Osteoblast (primary cell): ENCODE measurements at regions not wholly inside any gene's neighbourhood (a gene's known extent, or its start where the extent isn't known, plus 50 kb on each side); places are given as distances from the start of the nearest gene placed in this dataset.
"Not testable (repeated sequence)": the region's sequence is repeated elsewhere in the genome, so short reads cannot be mapped to it uniquely, and the experiment has no call there.

Source experiments
- DNase-seq: peaks from one replicate; pipeline ENCODE4 v3.0.0; 2011; ENCODE audit warnings: low spot score, mixed read lengths; ENCODE audit not compliant: insufficient read length; ENCODE audit errors: missing footprints
- H2AFZ ChIP-seq: 2 replicates; pipeline ENCODE4 v1.6.0; 2011; ENCODE audit warnings: mild to moderate bottlenecking, low read length
- H3K27ac ChIP-seq: 2 replicates; pipeline ENCODE4 v1.5.1; 2011; ENCODE audit warnings: mild to moderate bottlenecking, low read depth, low read length, moderate library complexity
- H3K27me3 ChIP-seq: 2 replicates; pipeline ENCODE4 v1.6.0; 2012; ENCODE audit warnings: mild to moderate bottlenecking, control low read depth, inconsistent platforms, low read length, moderate library complexity; ENCODE audit not compliant: insufficient read depth
- H3K36me3 ChIP-seq: 2 replicates; pipeline ENCODE4 v1.5.1; 2011; ENCODE audit warnings: mild to moderate bottlenecking, low read length, control low read depth, moderate library complexity; ENCODE audit not compliant: insufficient read depth
- H3K4me1 ChIP-seq: 2 replicates; pipeline ENCODE4 v1.5.1; 2011; ENCODE audit warnings: mild to moderate bottlenecking, low read length, control low read depth, moderate library complexity; ENCODE audit not compliant: insufficient read depth
- H3K4me2 ChIP-seq: 2 replicates; pipeline ENCODE4 v1.6.0; 2011; ENCODE audit warnings: mild to moderate bottlenecking, low read length; ENCODE audit not compliant: insufficient read depth
- H3K4me3 ChIP-seq: fragments of 200-600 bp; sonication (generic); 3 replicates; pipeline ENCODE4 v1.5.1; 2012; ENCODE audit warnings: mild to moderate bottlenecking, low read length, inconsistent platforms; ENCODE audit not compliant: insufficient read depth
- H3K79me2 ChIP-seq: 2 replicates; pipeline ENCODE4 v1.6.0; 2012; ENCODE audit warnings: mild to moderate bottlenecking, low read length, control low read depth, inconsistent platforms; ENCODE audit not compliant: insufficient read depth
- H3K9me3 ChIP-seq: 2 replicates; pipeline ENCODE4 v1.5.1; 2011; ENCODE audit warnings: low read depth, low read length, control low read depth
- H4K20me1 ChIP-seq: 2 replicates; pipeline ENCODE4 v1.6.0; 2012; ENCODE audit warnings: mild to moderate bottlenecking, low read length, control low read depth; ENCODE audit not compliant: insufficient read depth
- CTCF ChIP-seq: IDR thresholded peaks from 2 replicates; pipeline ENCODE4 v1.5.1; 2011; ENCODE audit warnings: mild to moderate bottlenecking, low read depth, low read length, moderate library complexity; ENCODE audit errors: extremely low read depth

- H3K27ac ChIP-seq, result no peak overlapping the region
Observed at GRCh38 chr11:16512899-16513241, 156.5 kb upstream of the SOX6 start.

GRCh38 chr11:16512198-16512898 is 156.0 kb upstream of the SOX6 start:
- H3K4me3 ChIP-seq, result no peak overlapping the region
- H3K4me2 ChIP-seq, result no peak overlapping the region
- H3K79me2 ChIP-seq, result no peaks in the 10 kb centered on the region
- H3K9me3 ChIP-seq, result no peaks in the 10 kb centered on the region
- DNase-seq, result no peak
- no peaks in the 10 kb centered on the region for H4K20me1 ChIP-seq
- H3K27ac ChIP-seq, result no peak overlapping the region
- peaks cover 8% of the 10 kb centered on the region for H3K4me1 ChIP-seq
- no peak for TF ChIP-seq CTCF
- H2AFZ ChIP-seq, result no peak overlapping the region
- H3K36me3 ChIP-seq, result no peaks in the 10 kb centered on the region
- no peaks in the 10 kb centered on the region for H3K27me3 ChIP-seq

More at GRCh38 chr11:16512899-16513241, 156.5 kb upstream of the SOX6 start:
- TF ChIP-seq CTCF, result no peak
- H4K20me1 ChIP-seq, result no peaks in the 10 kb centered on the region
- H3K9me3 ChIP-seq, result no peaks in the 10 kb centered on the region
- no peak overlapping the region for H3K4me3 ChIP-seq
- H3K79me2 ChIP-seq, result no peaks in the 10 kb centered on the region
- no peak overlapping the region for H2AFZ ChIP-seq
- H3K4me1 ChIP-seq, result peaks cover 8% of the 10 kb centered on the region
- no peak overlapping the region for H3K4me2 ChIP-seq
- H3K27me3 ChIP-seq, result no peaks in the 10 kb centered on the region
- no peak for DNase-seq
- H3K36me3 ChIP-seq, result no peaks in the 10 kb centered on the region

- TF ChIP-seq CTCF, result no peak
- Histone ChIP-seq H3K4me3 (no peak overlapping the region), H3K79me2 (no peaks in the 10 kb centered on the region), H3K9me3 (no peaks in the 10 kb centered on the region), H4K20me1 (no peaks in the 10 kb centered on the region), H3K4me2 (no peak overlapping the region), H2AFZ (no peak overlapping the region), H3K27me3 (no peaks in the 10 kb centered on the region), H3K27ac (no peak overlapping the region), H3K4me1 (peaks cover 8% of the 10 kb centered on the region), H3K36me3 (no peaks in the 10 kb centered on the region)
- peak; percentile 85 for DNase-seq
Observed at GRCh38 chr11:16511116-16512114, 155.1 kb upstream of the SOX6 start.

GRCh38 chr11:16505481-16505880 is 149.1 kb upstream of the SOX6 start:
- H3K9me3 ChIP-seq, result peaks cover 2% of the 10 kb centered on the region
- H3K36me3 ChIP-seq, result no peaks in the 10 kb centered on the region
- H4K20me1 ChIP-seq, result no peaks in the 10 kb centered on the region
- no peak overlapping the region for H3K4me2 ChIP-seq
- DNase-seq, result no peak
- H3K4me3 ChIP-seq, result no peak overlapping the region
- H3K79me2 ChIP-seq, result no peaks in the 10 kb centered on the region
- H3K27me3 ChIP-seq, result no peaks in the 10 kb centered on the region
- no peak overlapping the region for H3K27ac ChIP-seq
- no peak for TF ChIP-seq CTCF
- H2AFZ ChIP-seq, result no peak overlapping the region
- no peaks in the 10 kb centered on the region for H3K4me1 ChIP-seq

- not testable (repeated sequence) for H4K20me1 ChIP-seq, H3K4me2 ChIP-seq, H3K27me3 ChIP-seq, H3K79me2 ChIP-seq, H3K4me3 ChIP-seq, H3K27ac ChIP-seq, H2AFZ ChIP-seq, H3K9me3 ChIP-seq, H3K36me3 ChIP-seq, DNase-seq, H3K4me1 ChIP-seq
Observed at GRCh38 chr11:16503891-16504290, 147.5 kb upstream of the SOX6 start.
